Cardiac muscle cell (in vitro differentiated cells and primary cell): ENCODE measurements at regions not wholly inside any gene's neighbourhood (a gene's known extent, or its start where the extent isn't known, plus 50 kb on each side); places are given as distances from the start of the nearest gene placed in this dataset.

Experiments used
- DNase-seq, 2 donors: peaks; one replicate each; pipeline versions ENCODE4 v3.0.0 to v3.0.0-alpha.2; 2010 to 2017; ENCODE audit warnings: low read depth in 1 of 2, low spot score in 1 of 2
- H3K27ac ChIP-seq: fragments of 200-600 bp; sonication (generic); 2 replicates; pipeline ENCODE4 v1.5.1; 2016
- H3K27me3 ChIP-seq: fragments of 200-600 bp; sonication (generic); 2 replicates; pipeline ENCODE4 v1.6.0; 2016; ENCODE audit warnings: control low read depth
- H3K36me3 ChIP-seq: fragments of 200-600 bp; sonication (generic); 2 replicates; pipeline ENCODE4 v1.5.1; 2016; ENCODE audit warnings: control low read depth
- H3K4me1 ChIP-seq: fragments of 200-600 bp; sonication (generic); 2 replicates; pipeline ENCODE4 v1.8.1; 2017; ENCODE audit warnings: low read depth, mild to moderate bottlenecking, mixed run types
- H3K4me3 ChIP-seq: fragments of 200-600 bp; sonication (generic); 2 replicates; pipeline ENCODE4 v1.5.1; 2016; ENCODE audit warnings: mild to moderate bottlenecking
- H3K9me3 ChIP-seq: fragments of 200-600 bp; sonication (generic); 2 replicates; pipeline ENCODE4 v1.5.1; 2017; ENCODE audit warnings: low read depth, mild to moderate bottlenecking, control low read depth
- TF ChIP-seq, protein P1 (sequence below): IDR thresholded peaks from 2 replicates; pipeline ENCODE4 v1.5.1; 2012; ENCODE audit warnings: low read depth, mild to moderate bottlenecking, low read length

DNA sequence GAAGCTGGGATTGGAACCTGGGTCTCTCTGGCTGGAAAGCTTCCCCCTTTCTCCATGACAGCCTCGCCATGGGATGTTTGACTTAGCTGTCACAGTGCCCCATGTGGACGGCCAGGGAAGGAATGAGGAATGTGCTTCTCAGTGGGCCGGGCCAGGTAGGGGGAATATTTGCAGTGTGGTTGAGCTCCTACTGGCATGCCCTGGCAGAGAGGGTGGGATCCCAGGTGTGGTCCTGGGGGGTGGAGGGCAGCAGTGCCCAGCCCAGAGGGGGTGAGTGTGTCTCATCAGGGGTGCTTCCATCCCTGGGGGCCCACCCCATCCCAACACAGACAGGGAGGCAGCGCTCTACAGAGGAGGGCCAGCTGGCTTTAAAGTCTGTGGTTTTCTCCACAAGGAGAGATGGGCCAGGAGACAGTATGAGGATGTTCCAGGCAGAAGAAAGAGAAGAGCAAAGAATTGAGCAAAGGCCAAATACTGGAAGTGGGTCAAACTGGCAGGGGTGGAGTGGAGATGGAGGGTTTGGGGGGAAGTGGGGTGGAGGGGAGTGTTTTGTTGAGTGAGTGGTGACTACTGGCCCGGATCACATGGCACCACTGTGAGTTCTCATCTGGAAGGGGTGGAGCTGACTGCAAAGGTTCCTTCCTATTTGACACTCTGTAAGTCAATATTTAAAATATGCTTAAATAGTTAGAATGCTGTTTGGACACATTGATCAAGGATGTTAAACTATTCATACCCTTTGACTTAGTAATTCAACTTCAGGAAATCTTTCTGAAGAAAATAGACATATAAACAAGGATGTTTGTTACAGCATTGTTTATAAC, 94.0 kb downstream of the MYCN start:
- Histone ChIP-seq H3K9me3 (no peaks in the 10 kb centered on the region), H3K27me3 (no peaks in the 10 kb centered on the region), H3K36me3 (no peaks in the 10 kb centered on the region), H3K4me3 (no peak overlapping the region), H3K4me1 (no peaks in the 10 kb centered on the region), H3K27ac (no peak overlapping the region)
- peak in 1 of 2 donors; percentile 36 for DNase-seq
- TF ChIP-seq, protein P1, sequence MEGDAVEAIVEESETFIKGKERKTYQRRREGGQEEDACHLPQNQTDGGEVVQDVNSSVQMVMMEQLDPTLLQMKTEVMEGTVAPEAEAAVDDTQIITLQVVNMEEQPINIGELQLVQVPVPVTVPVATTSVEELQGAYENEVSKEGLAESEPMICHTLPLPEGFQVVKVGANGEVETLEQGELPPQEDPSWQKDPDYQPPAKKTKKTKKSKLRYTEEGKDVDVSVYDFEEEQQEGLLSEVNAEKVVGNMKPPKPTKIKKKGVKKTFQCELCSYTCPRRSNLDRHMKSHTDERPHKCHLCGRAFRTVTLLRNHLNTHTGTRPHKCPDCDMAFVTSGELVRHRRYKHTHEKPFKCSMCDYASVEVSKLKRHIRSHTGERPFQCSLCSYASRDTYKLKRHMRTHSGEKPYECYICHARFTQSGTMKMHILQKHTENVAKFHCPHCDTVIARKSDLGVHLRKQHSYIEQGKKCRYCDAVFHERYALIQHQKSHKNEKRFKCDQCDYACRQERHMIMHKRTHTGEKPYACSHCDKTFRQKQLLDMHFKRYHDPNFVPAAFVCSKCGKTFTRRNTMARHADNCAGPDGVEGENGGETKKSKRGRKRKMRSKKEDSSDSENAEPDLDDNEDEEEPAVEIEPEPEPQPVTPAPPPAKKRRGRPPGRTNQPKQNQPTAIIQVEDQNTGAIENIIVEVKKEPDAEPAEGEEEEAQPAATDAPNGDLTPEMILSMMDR = no peak

DNA sequence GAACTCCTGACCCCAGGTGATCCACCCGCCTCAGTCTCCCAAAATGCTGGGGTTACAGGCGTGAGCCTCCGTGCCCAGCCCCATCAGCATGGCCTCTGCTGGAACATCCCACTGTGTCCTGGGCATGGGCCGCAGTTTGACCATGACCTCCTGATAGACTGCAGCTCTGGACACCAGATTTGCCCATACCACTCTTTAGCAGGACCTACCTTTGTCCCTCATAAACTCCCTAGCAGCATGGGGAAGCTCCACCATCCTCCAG, 92.6 kb downstream of the MYCN start:
- no peak overlapping the region for H3K4me3 ChIP-seq
- H3K27ac ChIP-seq = no peak overlapping the region
- DNase-seq = no peak
- TF ChIP-seq, protein P1 = no peak
- no peaks in the 10 kb centered on the region for H3K27me3 ChIP-seq
- H3K4me1 ChIP-seq = no peaks in the 10 kb centered on the region
- H3K9me3 ChIP-seq = no peaks in the 10 kb centered on the region
- H3K36me3 ChIP-seq = no peaks in the 10 kb centered on the region

DNA sequence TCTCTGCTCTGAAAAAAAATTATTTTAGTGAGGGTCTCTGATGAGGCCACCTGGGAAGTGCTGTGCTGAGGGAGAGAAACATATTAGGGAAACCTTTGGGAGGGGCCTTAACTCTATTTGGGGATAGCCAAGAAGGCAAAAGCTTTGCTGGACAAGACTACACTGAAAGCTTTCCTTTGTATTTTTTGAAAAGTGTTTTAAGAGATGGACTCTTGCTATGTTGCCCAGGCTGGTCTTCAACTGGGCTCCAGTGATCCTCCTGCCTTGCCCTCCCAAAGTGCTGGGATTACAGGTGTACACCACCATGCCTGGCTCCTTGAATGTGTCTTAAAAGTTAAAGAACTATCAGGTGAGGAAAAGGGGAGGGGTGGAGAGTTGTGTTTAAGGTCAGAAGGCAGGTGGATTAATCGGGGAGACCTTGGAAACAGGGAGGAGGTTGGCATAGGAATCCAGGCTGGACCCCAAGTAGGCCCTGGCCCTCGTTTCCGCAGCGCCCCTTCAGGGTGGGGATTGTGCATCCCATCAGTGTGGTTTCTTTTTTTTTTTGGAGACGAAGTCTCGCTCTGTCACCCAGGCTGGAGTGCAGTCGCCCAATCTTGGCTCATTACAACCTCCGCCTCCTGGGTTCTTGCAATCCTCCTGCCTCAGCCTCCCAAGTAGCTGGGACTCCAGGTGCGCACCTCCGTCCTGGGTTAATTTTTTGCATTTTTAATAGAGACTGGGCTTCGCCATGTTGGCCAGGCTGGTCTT, 92.1 kb downstream of the MYCN start:
- Histone ChIP-seq H3K9me3 (no peaks in the 10 kb centered on the region), H3K27ac (no peak overlapping the region), H3K36me3 (no peaks in the 10 kb centered on the region), H3K27me3 (no peaks in the 10 kb centered on the region), H3K4me3 (no peak overlapping the region), H3K4me1 (no peaks in the 10 kb centered on the region)
- DNase-seq = no peak
- TF ChIP-seq, protein P1 = no peak

DNA sequence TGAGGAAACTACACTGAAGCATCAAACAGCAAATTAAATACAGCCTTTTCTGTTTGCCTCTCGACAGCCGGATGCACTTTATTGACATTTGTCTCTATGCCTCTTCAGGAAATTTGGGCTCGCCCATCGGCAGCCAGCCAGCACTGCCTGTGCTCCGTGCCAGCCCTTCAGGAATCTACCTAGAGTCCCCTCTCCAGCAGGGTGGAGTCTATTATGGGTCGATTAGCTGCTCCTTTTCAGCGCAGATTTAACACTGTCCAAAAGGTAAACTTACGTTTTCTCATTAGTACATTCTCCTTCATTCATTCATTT, 91.5 kb downstream of the MYCN start:
- H3K9me3 ChIP-seq = no peaks in the 10 kb centered on the region
- TF ChIP-seq, protein P1 = no peak
- no peaks in the 10 kb centered on the region for H3K36me3 ChIP-seq
- no peak for DNase-seq
- no peaks in the 10 kb centered on the region for H3K27me3 ChIP-seq
- no peak overlapping the region for H3K27ac ChIP-seq
- H3K4me3 ChIP-seq = no peak overlapping the region
- H3K4me1 ChIP-seq = no peaks in the 10 kb centered on the region

DNA sequence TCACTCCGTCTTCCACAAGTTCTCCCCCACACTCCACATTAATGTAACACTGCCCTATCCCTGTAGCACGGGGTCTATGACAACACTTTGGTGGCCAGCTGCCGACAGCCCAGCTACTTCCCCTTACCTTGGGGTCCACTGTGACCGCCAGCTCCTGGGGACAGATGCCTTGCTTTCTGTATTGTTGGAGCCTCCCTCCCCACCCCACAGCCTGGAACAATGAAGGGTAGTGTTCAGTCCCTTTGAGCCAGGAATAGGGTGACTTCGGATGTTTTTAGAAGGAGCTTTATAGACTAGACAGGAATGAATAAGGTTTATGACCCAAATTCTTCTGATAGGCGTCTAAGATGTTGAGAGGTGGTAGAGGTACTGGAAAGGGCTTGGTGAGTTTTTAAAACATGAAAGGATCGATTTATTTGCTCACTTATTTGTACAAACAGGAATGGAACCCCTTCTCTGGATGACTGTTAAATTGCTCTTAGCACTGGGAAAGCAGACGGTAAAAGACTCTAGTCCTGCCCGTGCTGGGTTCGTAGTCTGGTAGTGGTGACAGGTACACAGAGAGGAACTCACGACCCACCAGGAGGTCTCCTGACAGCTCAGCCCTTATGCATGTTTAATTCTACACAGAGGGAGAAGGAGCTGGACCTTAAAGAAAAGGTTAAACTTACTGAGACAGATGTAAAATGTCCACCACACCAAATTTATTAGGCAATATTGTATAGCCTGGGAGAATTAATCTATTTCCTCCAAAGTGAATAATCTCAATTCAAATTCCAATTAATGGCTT, 90.9 kb downstream of the MYCN start:
- TF ChIP-seq, protein P1 = no peak

More for the DNA sequence above, 90.9 kb downstream of the MYCN start:
- Histone ChIP-seq H3K4me3 (no peak overlapping the region), H3K27ac (no peak overlapping the region), H3K36me3 (no peaks in the 10 kb centered on the region), H3K4me1 (no peaks in the 10 kb centered on the region), H3K9me3 (no peaks in the 10 kb centered on the region), H3K27me3 (no peaks in the 10 kb centered on the region)
- peak in 1 of 2 donors; percentile 19 for DNase-seq
